ENCODE measurements at regions not wholly inside any gene's neighbourhood (a gene's known extent, or its start where the extent isn't known, plus 50 kb on each side); places are given as distances from the start of the nearest gene placed in this dataset.
A peak's percentile ranks its signal among the peaks of the same experiment; 100 is the strongest.

- Histone ChIP-seq H3K4me2 (no peak overlapping the region), H2AFZ (ENCODE audit: low read depth) (no peak overlapping the region), H3K9me2 (no peaks in the 10 kb centered on the region), H3K79me2 (ENCODE audit: insufficient read depth) (no peaks in the 10 kb centered on the region), H3K4me3 (ENCODE audit: low read depth in 2 of 2, low read length in 1 of 2) (peak overlapping the region in 1 of 2 experiments; percentile 12; a peak in 1 of 4 replicates), H3K27me3 (ENCODE audit: insufficient read depth) (0 out of 2 replicates have a peak, but pooled peaks cover 5% of the 10 kb centered on the region), H4K20me1 (ENCODE audit: insufficient read depth) (no peaks in the 10 kb centered on the region), H3K27ac (ENCODE audit: low read depth in 2 of 2, low read length in 1 of 2) (no peak overlapping the region), H3K9me3 (no peaks in the 10 kb centered on the region), H3K9ac (no peak overlapping the region), H3F3A (replicated peaks; ENCODE audit: insufficient read depth) (no peaks in the 10 kb centered on the region), H3K4me1 (ENCODE audit: control insufficient read depth in 1 of 2, insufficient read depth in 2 of 2, low read depth in 1 of 2, low read length in 1 of 2) (no peaks in the 10 kb centered on the region), H3K36me3 (replicated peaks in 1 of 2; ENCODE audit: control insufficient read depth in 1 of 2, insufficient read depth in 2 of 2, low read length in 1 of 2) (no peaks in the 10 kb centered on the region)
- ChIA-PET CTCF (interaction anchor here (0.6 to 22.9 kb wide), 85 partner anchors 8 to 669 kb away, joined by 3 to 629 read pairs (median 5); partner anchors contain the start of genes CTSH, MORF4L1 and TMED3), POLR2A (no interaction called here)
- TF ChIP-seq RAD21 (IDR thresholded peaks at IDR 0.05; ENCODE audit: low read length) (peak; percentile 94), SMC3 (IDR thresholded peaks at IDR 0.05; ENCODE audit: low read depth, low read length) (peak; percentile 96), USF1 (IDR thresholded peaks at IDR 0.05; ENCODE audit: borderline replicate concordance, low read depth) (no peak), PBX3 (IDR thresholded peaks at IDR 0.05) (no peak), USF2 (IDR thresholded peaks at IDR 0.05; ENCODE audit: borderline replicate concordance, low read depth, low read length) (no peak), FOXJ3 (CRISPR knock-in tag; IDR thresholded peaks at IDR 0.05) (no peak), CHD2 (IDR thresholded peaks at IDR 0.05; ENCODE audit: low read length, partially characterized antibody) (peak; percentile 19), SIN3A (IDR thresholded peaks at IDR 0.05; ENCODE audit: borderline replicate concordance, low read depth, low read length) (no peak), NRF1 (IDR thresholded peaks at IDR 0.05; ENCODE audit: low read depth, low read length) (peak; percentile 19; the same call in 1 of the 2 replicates), MEF2A (IDR thresholded peaks at IDR 0.05; ENCODE audit: borderline replicate concordance, low read depth) (no peak), CTCF (IDR thresholded peaks at IDR 0.05) (peak; percentile 98), IRF3 (IDR thresholded peaks at IDR 0.05; ENCODE audit: low read depth, low read length) (no peak)
- DNase-seq, result peak; percentile 77
- WGBS (ENCODE audit: low lambda C conversion rate), result 14% methylated on average over 4 of the region's 4 CpGs
Observed at GRCh38 chr15:79184465-79184892, 93.9 kb upstream of the RASGRF1 start.
